A549 (cell line): ENCODE measurements at regions not wholly inside any gene's neighbourhood (a gene's known extent, or its start where the extent isn't known, plus 50 kb on each side); places are given as distances from the start of the nearest gene placed in this dataset.

Experiments used
- ATAC-seq, 2 experiments: fragments of 200-7000 bp in 1 of 2; fragments of >200 bp in 1 of 2; cut with Nextera tagmentation in 1 of 2; cut with Tn5 transposase in 1 of 2; 3 replicates each; pipeline versions ENCODE4 v1.8.0 to v1.9.1; 2018 to 2020; ENCODE audit warnings: mild to moderate bottlenecking in 1 of 2, moderate library complexity in 1 of 2
- CTCF ChIA-PET: fragments of 300-600 bp; sonication (Branson Sonifier 250); formaldehyde crosslinking; extraction: SDS; loops from one replicate; lab custom pipeline; 2021; ENCODE audit warnings: antibody characterized with exemption, inconsistent platforms; lab: Yijun Ruan, JAX
- POLR2A ChIA-PET: fragments of 350-600 bp; formaldehyde crosslinking; extraction: SDS; loops from one replicate; lab custom pipeline; 2021; ENCODE audit warnings: antibody characterized with exemption, inconsistent platforms; lab: Yijun Ruan, JAX
- DNase-seq, 2 experiments: peaks; one replicate each; pipeline versions ENCODE4 v3.0.0 to v3.0.0-alpha.2; 2011 to 2016; ENCODE audit warnings: low read depth in 1 of 2, low spot score in 1 of 2
- FAIRE-seq: peaks from 2 replicates; lab custom pipeline; 2011; peaks lifted over from hg19 to GRCh38; lab: Jason Lieb, UNC
- H3K27ac ChIP-seq, 2 experiments: fragments of >200 bp; sonication (Bioruptor Twin); formaldehyde crosslinking; 3 replicates each; pipeline ENCODE4 v1.5.1; 2016 to 2017
- H3K4me1 ChIP-seq: fragments of >200 bp; sonication (Bioruptor Twin); formaldehyde crosslinking; 3 replicates; pipeline ENCODE4 v1.6.1; 2016
- H3K4me2 ChIP-seq: fragments of >200 bp; sonication (Bioruptor Twin); formaldehyde crosslinking; 3 replicates; pipeline ENCODE4 v1.6.1; 2016
- H3K4me3 ChIP-seq: fragments of >200 bp; sonication (Bioruptor Twin); formaldehyde crosslinking; 3 replicates; pipeline ENCODE4 v1.5.1; 2016
- H3K9me3 ChIP-seq: fragments of >200 bp; sonication (Bioruptor Twin); formaldehyde crosslinking; 3 replicates; pipeline ENCODE4 v1.6.1; 2016
- ATOH8 ChIP-seq: fragments of 250-450 bp; sonication (Bioruptor Pico); IDR thresholded peaks from 2 replicates; pipeline ENCODE4 v1.5.0; 2020; ENCODE audit warnings: low read depth, mild to moderate bottlenecking, moderate library complexity
- BHLHE40 ChIP-seq: IDR thresholded peaks from 2 replicates; pipeline ENCODE4 v1.6.1; 2012; ENCODE audit warnings: low read depth, low read length, inconsistent platforms
- CBX8 ChIP-seq: fragments of 200-600 bp; sonication (generic); IDR thresholded peaks from 2 replicates; pipeline ENCODE4 v1.6.1; 2016
- EHF ChIP-seq: fragments of 250-450 bp; sonication (Bioruptor Pico); IDR thresholded peaks from 2 replicates; pipeline ENCODE4 v1.5.0; 2020; ENCODE audit warnings: mild to moderate bottlenecking
- ELK1 ChIP-seq: fragments of 150-350 bp; IDR thresholded peaks from 2 replicates; pipeline ENCODE4 v1.6.1; 2014; ENCODE audit warnings: low read depth, mild to moderate bottlenecking, low read length
- ESRRA ChIP-seq: fragments of 150-350 bp; IDR thresholded peaks from 2 replicates; pipeline ENCODE4 v1.6.1; 2014; ENCODE audit warnings: mild to moderate bottlenecking, low read length, borderline replicate concordance
- FOSL2 ChIP-seq, 2 experiments: fragments of 450-650 bp in 1 of 2; fragments of >200 bp in 1 of 2; sonication (Bioruptor Twin) in 1 of 2; formaldehyde crosslinking; IDR thresholded peaks; 2 replicates each; pipeline versions ENCODE4 v1.5.0 to v1.6.1; 2016 to 2020; ENCODE audit warnings: mild to moderate bottlenecking in 1 of 2, moderate library complexity in 1 of 2
- HDAC2 ChIP-seq: fragments of 200-600 bp; sonication (generic); IDR thresholded peaks from 2 replicates; pipeline ENCODE4 v1.6.1; 2016
- HEYL ChIP-seq: fragments of 250-450 bp; sonication (Bioruptor Pico); IDR thresholded peaks from 2 replicates; pipeline ENCODE4 v1.8.0; 2021; ENCODE audit warnings: mild to moderate bottlenecking, moderate library complexity
- HOXA7 ChIP-seq: fragments of 250-450 bp; sonication (Bioruptor Pico); IDR thresholded peaks from 2 replicates; pipeline ENCODE4 v1.5.0; 2020; ENCODE audit warnings: mild to moderate bottlenecking, moderate library complexity
- HOXB13 ChIP-seq: fragments of 250-450 bp; sonication (Bioruptor Pico); IDR thresholded peaks from 2 replicates; pipeline ENCODE4 v1.5.0; 2020; ENCODE audit warnings: low read depth, mild to moderate bottlenecking, moderate library complexity
- KDM1A ChIP-seq: fragments of 200-600 bp; sonication (generic); IDR thresholded peaks from 2 replicates; pipeline ENCODE4 v1.6.1; 2016; ENCODE audit warnings: low read depth, mild to moderate bottlenecking
- MAX ChIP-seq: IDR thresholded peaks from 2 replicates; pipeline ENCODE4 v1.6.1; 2012
- MYC ChIP-seq: IDR thresholded peaks from 2 replicates; pipeline ENCODE4 v1.6.1; 2012; ENCODE audit warnings: mild to moderate bottlenecking, inconsistent platforms, low read length, improper control_type of control experiment, borderline replicate concordance
- NFE2L2 ChIP-seq: fragments of 150-350 bp; conservative IDR thresholded peaks from 2 replicates; pipeline ENCODE4 v1.6.1; 2014; ENCODE audit warnings: low read length
- NR3C1 ChIP-seq: fragments of >200 bp; sonication (Bioruptor Twin); formaldehyde crosslinking; IDR thresholded peaks from 3 replicates; pipeline ENCODE4 v1.6.1; 2017
- PBX3 ChIP-seq: IDR thresholded peaks from 2 replicates; pipeline ENCODE4 v1.6.1; 2012
- RAD21 ChIP-seq, 2 experiments: fragments of >200 bp in 1 of 2; sonication (Bioruptor Twin) in 1 of 2; formaldehyde crosslinking in 1 of 2; IDR thresholded peaks in 1 of 2; conservative IDR thresholded peaks in 1 of 2; 2 replicates in 1 of 2; 3 replicates in 1 of 2; pipeline ENCODE4 v1.6.1; 2012 to 2018; ENCODE audit warnings: inconsistent platforms in 1 of 2
- REST ChIP-seq: fragments of 200-600 bp; sonication (generic); IDR thresholded peaks from 2 replicates; pipeline ENCODE4 v1.6.1; 2016; ENCODE audit warnings: antibody characterized with exemption, mild to moderate bottlenecking, moderate library complexity
- RFX5 ChIP-seq: fragments of 450-650 bp; IDR thresholded peaks from 2 replicates; pipeline ENCODE4 v1.7.1; 2014; ENCODE audit warnings: antibody characterized with exemption, mild to moderate bottlenecking, moderate library complexity
- TFCP2L1 ChIP-seq: fragments of 250-450 bp; sonication (Bioruptor Pico); IDR thresholded peaks from 2 replicates; pipeline ENCODE4 v1.5.0; 2021; ENCODE audit warnings: mild to moderate bottlenecking
- USF2 ChIP-seq: fragments of 450-650 bp; IDR thresholded peaks from 2 replicates; pipeline ENCODE4 v1.6.1; 2014; ENCODE audit warnings: antibody characterized with exemption
- ZFP36 ChIP-seq: fragments of 450-650 bp; IDR thresholded peaks from 2 replicates; pipeline ENCODE4 v1.6.1; 2014; ENCODE audit warnings: borderline replicate concordance; ENCODE audit not compliant: partially characterized antibody
- ZSCAN20 ChIP-seq: fragments of 250-450 bp; sonication (Bioruptor Pico); IDR thresholded peaks from 2 replicates; pipeline ENCODE4 v1.8.0; 2022; ENCODE audit warnings: mild to moderate bottlenecking, moderate library complexity
- WGBS: methylation state at CpG from one replicate; pipeline ENCODE4 v1.1.6; 2017; ENCODE audit errors: missing lambda C conversion rate; 5-methylcytosine and 5-hydroxymethylcytosine counted together

- Histone ChIP-seq H3K4me2 (no peak overlapping the region), H3K9me3 (no peaks in the 10 kb centered on the region), H3K4me1 (no peaks in the 10 kb centered on the region), H3K4me3 (no peak overlapping the region), H3K27ac (no peak overlapping the region)
- CTCF ChIA-PET: interaction anchor here (1.4 kb wide), 1 partner anchor 30 kb away, joined by 5 read pairs; no protein-coding TSS in a partner anchor
- FAIRE-seq (no peak), DNase-seq (no peak), ATAC-seq (0 out of 6 replicates have a peak, but pooled peaks of 1 of the 2 experiments have one; percentile 19)
- POLR2A ChIA-PET: no interaction called here
- no peak for TF ChIP-seq ZSCAN20 (CRISPR knock-in tag)
- no peak for TF ChIP-seq ZFP36
- TF ChIP-seq ESRRA: no peak
- no peak for TF ChIP-seq EHF (CRISPR knock-in tag)
- 0 out of 5 replicates have a peak, but pooled peaks of 1 of the 2 experiments have one; percentile 7 for TF ChIP-seq RAD21 (conservative IDR thresholded peaks at IDR 0.05 in 1 of 2, IDR thresholded peaks at IDR 0.05 in 1 of 2)
- no peak for TF ChIP-seq HOXB13 (CRISPR knock-in tag)
- TF ChIP-seq, all 56 proteins: peak for 1
- 68% methylated on average over 7 of the region's 8 CpGs for WGBS
Observed at GRCh38 chr1:221174330-221174993, 295.2 kb downstream of the HLX start.

GRCh38 chr1:221175249-221175648, 296.0 kb downstream of the HLX start:
- FAIRE-seq (no peak), DNase-seq (no peak)
- ChIA-PET POLR2A (no interaction called here), CTCF (interaction anchor here (1.4 kb wide), 1 partner anchor 29 kb away, joined by 5 read pairs; no protein-coding TSS in a partner anchor)
- Histone ChIP-seq H3K9me3 (no peaks in the 10 kb centered on the region), H3K27ac (no peak overlapping the region), H3K4me3 (no peak overlapping the region)
- TF ChIP-seq HEYL (CRISPR knock-in tag): no peak
- no peak for TF ChIP-seq FOSL2 (IDR thresholded peaks at IDR 0.05)
- TF ChIP-seq FOSL2 (CRISPR knock-in tag; IDR thresholded peaks at IDR 0.05): no peak
- TF ChIP-seq RFX5: no peak
- TF ChIP-seq MYC: no peak
- no peak for TF ChIP-seq HOXA7 (CRISPR knock-in tag)
- no peak for TF ChIP-seq NR3C1
- TF ChIP-seq ATOH8 (CRISPR knock-in tag): no peak
- TF ChIP-seq HDAC2: no peak
- TF ChIP-seq MAX: no peak
- no peak for TF ChIP-seq TFCP2L1 (CRISPR knock-in tag)
- TF ChIP-seq, all 56 proteins: peak for 0
- Histone ChIP-seq H3K4me1 (no peaks in the 10 kb centered on the region), H3K4me2 (no peak overlapping the region)
- no peak for ATAC-seq
- WGBS: 57% methylated on average over 2 of the region's 2 CpGs

- Histone ChIP-seq H3K27ac (no peak overlapping the region), H3K4me2 (no peak overlapping the region), H3K9me3 (no peaks in the 10 kb centered on the region; the same call in 2 of the 3 replicates), H3K4me1 (no peaks in the 10 kb centered on the region), H3K4me3 (no peak overlapping the region)
- TF ChIP-seq EHF (CRISPR knock-in tag) (no peak), USF2 (no peak), FOSL2 (IDR thresholded peaks at IDR 0.05) (no peak), FOSL2 (CRISPR knock-in tag; IDR thresholded peaks at IDR 0.05) (no peak), PBX3 (no peak), BHLHE40 (no peak), REST (no peak), NFE2L2 (no peak), ELK1 (no peak), CBX8 (no peak), KDM1A (no peak), RFX5 (no peak), HEYL (CRISPR knock-in tag) (no peak)
- ChIA-PET POLR2A (no interaction called here), CTCF (no interaction called here)
- no peak for ATAC-seq
- no peak for FAIRE-seq
- DNase-seq: no peak
- WGBS: 59% methylated on average over 1 of the region's 1 CpG
Observed at GRCh38 chr1:221180704-221181368, 301.6 kb downstream of the HLX start.
